ENCODE measurements at regions not wholly inside any gene's neighbourhood (a gene's known extent, or its start where the extent isn't known, plus 50 kb on each side); places are given as distances from the start of the nearest gene placed in this dataset.

DNA sequence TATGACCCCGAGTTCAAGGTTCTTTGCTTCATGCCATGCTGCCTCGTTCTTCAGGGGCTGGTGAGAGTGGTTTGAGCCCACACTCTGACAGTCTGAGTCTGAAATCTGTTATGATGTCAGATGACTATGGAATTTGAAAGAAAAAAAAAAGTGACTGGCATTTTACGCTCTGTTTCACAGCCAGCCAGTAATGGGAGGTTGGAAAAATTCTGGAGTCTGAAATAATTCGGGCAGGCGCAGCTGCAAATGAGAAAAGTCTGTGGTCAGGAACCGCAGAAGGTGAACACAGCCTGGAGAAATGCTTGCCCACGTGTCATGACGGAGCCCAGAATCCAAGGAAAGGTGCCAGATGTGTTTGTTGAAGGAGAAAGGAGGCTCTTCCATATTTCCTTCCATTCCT, 269.8 kb upstream of the PWP1 start (continued):
- TF ChIP-seq, protein P1, sequence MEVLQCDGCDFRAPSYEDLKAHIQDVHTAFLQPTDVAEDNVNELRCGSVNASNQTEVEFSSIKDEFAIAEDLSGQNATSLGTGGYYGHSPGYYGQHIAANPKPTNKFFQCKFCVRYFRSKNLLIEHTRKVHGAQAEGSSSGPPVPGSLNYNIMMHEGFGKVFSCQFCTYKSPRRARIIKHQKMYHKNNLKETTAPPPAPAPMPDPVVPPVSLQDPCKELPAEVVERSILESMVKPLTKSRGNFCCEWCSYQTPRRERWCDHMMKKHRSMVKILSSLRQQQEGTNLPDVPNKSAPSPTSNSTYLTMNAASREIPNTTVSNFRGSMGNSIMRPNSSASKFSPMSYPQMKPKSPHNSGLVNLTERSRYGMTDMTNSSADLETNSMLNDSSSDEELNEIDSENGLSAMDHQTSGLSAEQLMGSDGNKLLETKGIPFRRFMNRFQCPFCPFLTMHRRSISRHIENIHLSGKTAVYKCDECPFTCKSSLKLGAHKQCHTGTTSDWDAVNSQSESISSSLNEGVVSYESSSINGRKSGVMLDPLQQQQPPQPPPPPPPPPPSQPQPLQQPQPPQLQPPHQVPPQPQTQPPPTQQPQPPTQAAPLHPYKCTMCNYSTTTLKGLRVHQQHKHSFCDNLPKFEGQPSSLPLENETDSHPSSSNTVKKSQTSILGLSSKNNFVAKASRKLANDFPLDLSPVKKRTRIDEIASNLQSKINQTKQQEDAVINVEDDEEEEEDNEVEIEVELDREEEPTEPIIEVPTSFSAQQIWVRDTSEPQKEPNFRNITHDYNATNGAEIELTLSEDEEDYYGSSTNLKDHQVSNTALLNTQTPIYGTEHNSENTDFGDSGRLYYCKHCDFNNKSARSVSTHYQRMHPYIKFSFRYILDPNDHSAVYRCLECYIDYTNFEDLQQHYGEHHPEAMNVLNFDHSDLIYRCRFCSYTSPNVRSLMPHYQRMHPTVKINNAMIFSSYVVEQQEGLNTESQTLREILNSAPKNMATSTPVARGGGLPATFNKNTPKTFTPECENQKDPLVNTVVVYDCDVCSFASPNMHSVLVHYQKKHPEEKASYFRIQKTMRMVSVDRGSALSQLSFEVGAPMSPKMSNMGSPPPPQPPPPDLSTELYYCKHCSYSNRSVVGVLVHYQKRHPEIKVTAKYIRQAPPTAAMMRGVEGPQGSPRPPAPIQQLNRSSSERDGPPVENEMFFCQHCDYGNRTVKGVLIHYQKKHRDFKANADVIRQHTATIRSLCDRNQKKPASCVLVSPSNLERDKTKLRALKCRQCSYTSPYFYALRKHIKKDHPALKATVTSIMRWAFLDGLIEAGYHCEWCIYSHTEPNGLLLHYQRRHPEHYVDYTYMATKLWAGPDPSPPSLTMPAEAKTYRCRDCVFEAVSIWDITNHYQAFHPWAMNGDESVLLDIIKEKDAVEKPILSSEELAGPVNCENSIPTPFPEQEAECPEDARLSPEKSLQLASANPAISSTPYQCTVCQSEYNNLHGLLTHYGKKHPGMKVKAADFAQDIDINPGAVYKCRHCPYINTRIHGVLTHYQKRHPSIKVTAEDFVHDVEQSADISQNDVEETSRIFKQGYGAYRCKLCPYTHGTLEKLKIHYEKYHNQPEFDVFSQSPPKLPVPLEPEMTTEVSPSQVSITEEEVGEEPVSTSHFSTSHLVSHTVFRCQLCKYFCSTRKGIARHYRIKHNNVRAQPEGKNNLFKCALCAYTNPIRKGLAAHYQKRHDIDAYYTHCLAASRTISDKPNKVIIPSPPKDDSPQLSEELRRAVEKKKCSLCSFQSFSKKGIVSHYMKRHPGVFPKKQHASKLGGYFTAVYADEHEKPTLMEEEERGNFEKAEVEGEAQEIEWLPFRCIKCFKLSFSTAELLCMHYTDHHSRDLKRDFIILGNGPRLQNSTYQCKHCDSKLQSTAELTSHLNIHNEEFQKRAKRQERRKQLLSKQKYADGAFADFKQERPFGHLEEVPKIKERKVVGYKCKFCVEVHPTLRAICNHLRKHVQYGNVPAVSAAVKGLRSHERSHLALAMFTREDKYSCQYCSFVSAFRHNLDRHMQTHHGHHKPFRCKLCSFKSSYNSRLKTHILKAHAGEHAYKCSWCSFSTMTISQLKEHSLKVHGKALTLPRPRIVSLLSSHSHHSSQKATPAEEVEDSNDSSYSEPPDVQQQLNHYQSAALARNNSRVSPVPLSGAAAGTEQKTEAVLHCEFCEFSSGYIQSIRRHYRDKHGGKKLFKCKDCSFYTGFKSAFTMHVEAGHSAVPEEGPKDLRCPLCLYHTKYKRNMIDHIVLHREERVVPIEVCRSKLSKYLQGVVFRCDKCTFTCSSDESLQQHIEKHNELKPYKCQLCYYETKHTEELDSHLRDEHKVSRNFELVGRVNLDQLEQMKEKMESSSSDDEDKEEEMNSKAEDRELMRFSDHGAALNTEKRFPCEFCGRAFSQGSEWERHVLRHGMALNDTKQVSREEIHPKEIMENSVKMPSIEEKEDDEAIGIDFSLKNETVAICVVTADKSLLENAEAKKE (CRISPR knock-in tag; IDR thresholded peaks at IDR 0.05): no peak
- TF ChIP-seq JUNB (IDR thresholded peaks at IDR 0.05; ENCODE audit: unreplicated experiment) (no peak), ZNF331 (CRISPR knock-in tag; IDR thresholded peaks at IDR 0.05; ENCODE audit: low read depth) (no peak), REST (IDR thresholded peaks at IDR 0.05; ENCODE audit: unreplicated experiment) (no peak)

- Mint-ChIP-seq H3K4me1 (no peaks in the 10 kb centered on the region), H3K9me3 (peaks cover 12% of the 10 kb centered on the region), H3K36me3 (ENCODE audit: low read depth) (peaks cover 9% of the 10 kb centered on the region; the same call in 1 of the 3 replicates), H3K4me3 (no peak overlapping the region), H3K27me3 (ENCODE audit: insufficient read depth, low read depth, poor library complexity) (peaks cover 5% of the 10 kb centered on the region), H3K27ac (no peak overlapping the region)
- Histone ChIP-seq H3F3A (replicated peaks; ENCODE audit: low read depth) (no peaks in the 10 kb centered on the region), H3K36me3 (ENCODE audit: insufficient read depth) (no peaks in the 10 kb centered on the region), H3K27me3 (ENCODE audit: insufficient read depth) (no peaks in the 10 kb centered on the region), H3K9me2 (ENCODE audit: insufficient read depth) (no peaks in the 10 kb centered on the region), H3K79me2 (replicated peaks; ENCODE audit: insufficient read depth) (no peaks in the 10 kb centered on the region), H3K4me1 (ENCODE audit: insufficient read depth) (no peaks in the 10 kb centered on the region), H3K4me2 (no peak overlapping the region), H2AFZ (no peak overlapping the region), H3K27ac (ENCODE audit: low read depth) (no peak overlapping the region), H3K4me3 (no peak overlapping the region), H4K20me1 (replicated peaks; ENCODE audit: insufficient read depth) (no peaks in the 10 kb centered on the region; the same call in 1 of the 2 replicates)
- ATAC-seq (no peak), DNase-seq (ENCODE audit: low spot score) (no peak)
- TF ChIP-seq ETS1 (IDR thresholded peaks at IDR 0.05): no peak
- no peak for TF ChIP-seq EZH2 (IDR thresholded peaks at IDR 0.05; ENCODE audit: low read depth, unreplicated experiment)
- no peak for TF ChIP-seq CTCF (conservative IDR thresholded peaks at IDR 0.05; ENCODE audit: low read depth in 2 of 2)
- no peak for TF ChIP-seq REST (IDR thresholded peaks at IDR 0.05; ENCODE audit: unreplicated experiment)
- no peak for TF ChIP-seq ZNF114 (CRISPR knock-in tag; IDR thresholded peaks at IDR 0.05)
- TF ChIP-seq STAT1 (IDR thresholded peaks at IDR 0.05; ENCODE audit: unreplicated experiment): no peak
Observed at GRCh38 chr12:107417004-107417403, 268.6 kb upstream of the PWP1 start.

All from GM23338 (cell line).